Glutamatergic neuron (in vitro differentiated cells): ENCODE measurements at regions not wholly inside any gene's neighbourhood (a gene's known extent, or its start where the extent isn't known, plus 50 kb on each side); places are given as distances from the start of the nearest gene placed in this dataset.
"Not testable (repeated sequence)": the region's sequence is repeated elsewhere in the genome, so short reads cannot be mapped to it uniquely, and the experiment has no call there.

ENCODE experiments used
- DNase-seq: peaks from one replicate; pipeline ENCODE4 v3.0.0; 2022
- H3K27ac Mint-ChIP-seq: one replicate; pipeline ENCODE4 v1.8.0; 2020; ENCODE audit warnings: mild to moderate bottlenecking, mixed read lengths, inconsistent platforms; ENCODE audit not compliant: unreplicated experiment
- H3K27me3 Mint-ChIP-seq: one replicate; pipeline ENCODE4 v1.8.0; 2020; ENCODE audit warnings: mild to moderate bottlenecking, moderate library complexity, mixed read lengths, inconsistent platforms; ENCODE audit not compliant: unreplicated experiment
- H3K36me3 Mint-ChIP-seq: one replicate; pipeline ENCODE4 v1.8.0; 2020; ENCODE audit warnings: mild to moderate bottlenecking, mixed read lengths, inconsistent platforms; ENCODE audit not compliant: unreplicated experiment
- H3K4me1 Mint-ChIP-seq: one replicate; pipeline ENCODE4 v1.8.0; 2020; ENCODE audit warnings: mild to moderate bottlenecking, low read depth, mixed read lengths, inconsistent platforms; ENCODE audit not compliant: unreplicated experiment
- H3K4me3 Mint-ChIP-seq: one replicate; pipeline ENCODE4 v1.8.0; 2020; ENCODE audit warnings: mild to moderate bottlenecking, mixed read lengths, inconsistent platforms; ENCODE audit not compliant: unreplicated experiment
- H3K9me3 Mint-ChIP-seq: one replicate; pipeline ENCODE4 v1.8.0; 2020; ENCODE audit warnings: mild to moderate bottlenecking, moderate library complexity, mixed read lengths, inconsistent platforms; ENCODE audit not compliant: unreplicated experiment
- CTCF ChIP-seq: fragments of 200-600 bp; sonication (generic); IDR thresholded peaks from one replicate; pipeline ENCODE4 v1.5.0; 2021; ENCODE audit not compliant: partially characterized antibody, unreplicated experiment

GRCh38 chr1:213507472-213508223, 456.6 kb downstream of the RPS6KC1 start:
- no peaks in the 10 kb centered on the region for H3K9me3 Mint-ChIP-seq
- no peak overlapping the region for H3K4me3 Mint-ChIP-seq
- H3K36me3 Mint-ChIP-seq, result peaks cover 11% of the 10 kb centered on the region
- no peak for DNase-seq
- H3K4me1 Mint-ChIP-seq, result no peaks in the 10 kb centered on the region
- H3K27me3 Mint-ChIP-seq, result no peaks in the 10 kb centered on the region
- TF ChIP-seq CTCF, result no peak
- H3K27ac Mint-ChIP-seq, result no peak overlapping the region

GRCh38 chr1:213511173-213511572, 460.1 kb downstream of the RPS6KC1 start:
- no peaks in the 10 kb centered on the region for H3K27me3 Mint-ChIP-seq
- DNase-seq, result no peak
- no peak for TF ChIP-seq CTCF
- no peaks in the 10 kb centered on the region for H3K36me3 Mint-ChIP-seq
- H3K4me1 Mint-ChIP-seq, result no peaks in the 10 kb centered on the region
- no peaks in the 10 kb centered on the region for H3K9me3 Mint-ChIP-seq
- no peak overlapping the region for H3K4me3 Mint-ChIP-seq
- no peak overlapping the region for H3K27ac Mint-ChIP-seq

- no peaks in the 10 kb centered on the region for H3K4me1 Mint-ChIP-seq
- no peak for DNase-seq
- H3K4me3 Mint-ChIP-seq, result no peak overlapping the region
- no peak overlapping the region for H3K27ac Mint-ChIP-seq
- no peaks in the 10 kb centered on the region for H3K36me3 Mint-ChIP-seq
- H3K27me3 Mint-ChIP-seq, result no peaks in the 10 kb centered on the region
- no peaks in the 10 kb centered on the region for H3K9me3 Mint-ChIP-seq
- TF ChIP-seq CTCF, result no peak
Measured at GRCh38 chr1:213512316-213512715, 461.3 kb downstream of the RPS6KC1 start.

GRCh38 chr1:213513006-213513405, 462.0 kb downstream of the RPS6KC1 start:
- no peaks in the 10 kb centered on the region for H3K9me3 Mint-ChIP-seq
- H3K4me3 Mint-ChIP-seq, result no peak overlapping the region
- no peak for DNase-seq
- H3K27ac Mint-ChIP-seq, result no peak overlapping the region
- no peak for TF ChIP-seq CTCF
- no peaks in the 10 kb centered on the region for H3K4me1 Mint-ChIP-seq
- H3K36me3 Mint-ChIP-seq, result peaks cover 1% of the 10 kb centered on the region
- no peaks in the 10 kb centered on the region for H3K27me3 Mint-ChIP-seq

- not testable (repeated sequence) for H3K4me1 Mint-ChIP-seq, H3K27ac Mint-ChIP-seq, H3K9me3 Mint-ChIP-seq, H3K4me3 Mint-ChIP-seq, H3K27me3 Mint-ChIP-seq, DNase-seq, H3K36me3 Mint-ChIP-seq
Measured at GRCh38 chr1:213514408-213515179, 463.6 kb downstream of the RPS6KC1 start.
